ENCODE measurements at regions not wholly inside any gene's neighbourhood (a gene's known extent, or its start where the extent isn't known, plus 50 kb on each side); places are given as distances from the start of the nearest gene placed in this dataset.

GRCh38 chr11:15700456-15700855, 585.7 kb downstream of the INSC start:
- no peaks in the 10 kb centered on the region for H3K36me3 ChIP-seq (ENCODE audit: control insufficient read depth, insufficient read depth, low read length)
- 3% methylated on average over 3 of the region's 3 CpGs for WGBS (ENCODE audit: insufficient coverage, low coverage, missing lambda C conversion rate)
- no peaks in the 10 kb centered on the region for H3K9me3 ChIP-seq (replicated peaks; ENCODE audit: control insufficient read depth, insufficient read depth, low read depth, low read length)
- ChIA-PET POLR2A (no interaction called here), CTCF (ENCODE audit: low intra/inter-chr PET ratio) (no interaction called here)
- H3K27me3 ChIP-seq (ENCODE audit: control insufficient read depth in 2 of 2, insufficient read depth in 2 of 2, low read length in 2 of 2): peaks cover 0 to 5% of the 10 kb centered on the region in 2 experiments; a peak in 1 of 5 replicates
- no peak overlapping the region for H3K4me2 ChIP-seq (ENCODE audit: insufficient read depth, low read length)
- H4K20me1 ChIP-seq (replicated peaks; ENCODE audit: control insufficient read depth, insufficient read depth, low read length): no peaks in the 10 kb centered on the region
- intact Hi-C loops (cut with micrococcal nuclease) (no loop called here), in situ Hi-C loops (cut with MboI) (no loop called here)
- BruUV-seq (replicated peaks): no TSS peak
- no peak overlapping the region for H2AFZ ChIP-seq (ENCODE audit: low read depth, low read length)
- no peak overlapping the region for H3K9ac ChIP-seq (ENCODE audit: insufficient read depth in 1 of 2, low read depth in 2 of 2, low read length in 2 of 2)
- ATAC-seq (no peak), FAIRE-seq (no peak), DNase-seq (ENCODE audit: extremely low read depth in 1 of 4, low spot score in 3 of 4) (no peak)
- no peak overlapping the region for H3K4me3 ChIP-seq
- no peak overlapping the region for H3K27ac ChIP-seq (ENCODE audit: extremely low read depth, low read depth, low read length)
- no peaks in the 10 kb centered on the region for H3K79me2 ChIP-seq (ENCODE audit: control insufficient read depth, insufficient read depth, low read length)
- 0 out of 5 replicates have a peak, but pooled peaks cover 0 to 4% of the 10 kb centered on the region in 2 experiments for H3K4me1 ChIP-seq (replicated peaks in 1 of 2; ENCODE audit: control insufficient read depth in 2 of 2, insufficient read depth in 2 of 2, low read length in 2 of 2)
- no peaks in the 10 kb centered on the region for H3K9me1 ChIP-seq (ENCODE audit: control insufficient read depth, insufficient read depth, low read length)
- TF ChIP-seq SREBF2 (CRISPR knock-in tag; IDR thresholded peaks at IDR 0.05) (no peak), SMC3 (conservative IDR thresholded peaks at IDR 0.05; ENCODE audit: insufficient read depth, low read depth, low read length) (no peak), ZNF699 (CRISPR knock-in tag; IDR thresholded peaks at IDR 0.05; ENCODE audit: insufficient replicate concordance) (no peak), SMARCA4 (IDR thresholded peaks at IDR 0.05) (no peak), E2F5 (CRISPR knock-in tag; IDR thresholded peaks at IDR 0.05) (no peak), FOXP1 (CRISPR knock-in tag; IDR thresholded peaks at IDR 0.05) (no peak), FOXA1 (IDR thresholded peaks at IDR 0.05; ENCODE audit: borderline replicate concordance) (no peak), ZFP30 (CRISPR knock-in tag; IDR thresholded peaks at IDR 0.05; ENCODE audit: borderline replicate concordance) (no peak), ZNF695 (CRISPR knock-in tag; IDR thresholded peaks at IDR 0.05) (no peak), CBX3 (IDR thresholded peaks at IDR 0.05; ENCODE audit: borderline replicate concordance in 1 of 2, low read length in 2 of 2) (no peak), E2F1 (CRISPR knock-in tag; IDR thresholded peaks at IDR 0.05) (no peak), TBL1XR1 (IDR thresholded peaks at IDR 0.05; ENCODE audit: low read length in 2 of 2) (no peak), BRD4 (IDR thresholded peaks at IDR 0.05) (no peak), ZNF133 (CRISPR knock-in tag; IDR thresholded peaks at IDR 0.05) (no peak), ZNF609 (CRISPR knock-in tag; IDR thresholded peaks at IDR 0.05; ENCODE audit: borderline replicate concordance) (no peak), ZSCAN29 (IDR thresholded peaks at IDR 0.05) (no peak)
